GM21825 (cell line): ENCODE measurements at regions not wholly inside any gene's neighbourhood (a gene's known extent, or its start where the extent isn't known, plus 50 kb on each side); places are given as distances from the start of the nearest gene placed in this dataset.

ENCODE experiments used
- ATAC-seq: cut with Tn5 transposase; IDR thresholded peaks from one replicate; pipeline ENCODE4 v1.9.1; 2021; ENCODE audit warnings: mild to moderate bottlenecking, moderate library complexity; ENCODE audit not compliant: unreplicated experiment

DNA sequence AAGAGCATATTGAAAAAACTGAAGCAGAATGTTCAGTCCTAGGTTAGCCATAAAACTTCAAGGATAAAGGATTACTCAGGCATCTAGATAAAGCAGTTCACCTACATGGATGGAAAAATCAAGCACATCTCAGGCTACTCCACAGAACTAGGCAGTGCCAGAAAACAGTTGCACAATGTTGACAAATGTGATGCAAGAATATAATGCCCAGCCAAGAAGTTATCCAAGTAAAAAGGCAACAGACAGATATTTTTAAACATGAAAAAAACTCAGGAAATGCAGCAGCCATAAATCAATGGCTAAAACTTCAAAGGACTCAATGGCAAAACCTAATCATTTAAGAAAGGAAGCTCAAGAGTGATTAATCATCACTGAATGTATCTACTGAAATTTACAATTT lies 456.0 kb upstream of the FAM241A start:
- no peak for ATAC-seq

DNA sequence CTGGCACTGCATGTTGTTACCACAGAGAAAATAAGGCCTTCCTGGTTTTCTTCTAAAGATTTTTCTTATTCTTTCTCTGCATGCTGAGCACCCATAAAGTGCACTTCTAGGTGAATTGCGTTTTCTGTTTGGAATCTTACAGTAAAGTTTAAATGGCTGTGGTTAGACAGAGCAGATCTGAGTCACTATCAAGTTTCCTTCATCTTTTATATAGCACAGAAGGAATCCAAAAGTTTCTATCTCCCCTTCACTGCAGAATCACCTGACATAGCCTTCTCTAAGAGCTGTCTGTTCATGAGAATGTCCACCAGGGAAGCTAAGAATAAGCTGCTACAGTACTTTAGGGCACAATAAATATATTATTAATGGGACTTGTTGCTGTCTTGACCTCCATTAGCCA lies 455.5 kb upstream of the FAM241A start:
- no peak for ATAC-seq

DNA sequence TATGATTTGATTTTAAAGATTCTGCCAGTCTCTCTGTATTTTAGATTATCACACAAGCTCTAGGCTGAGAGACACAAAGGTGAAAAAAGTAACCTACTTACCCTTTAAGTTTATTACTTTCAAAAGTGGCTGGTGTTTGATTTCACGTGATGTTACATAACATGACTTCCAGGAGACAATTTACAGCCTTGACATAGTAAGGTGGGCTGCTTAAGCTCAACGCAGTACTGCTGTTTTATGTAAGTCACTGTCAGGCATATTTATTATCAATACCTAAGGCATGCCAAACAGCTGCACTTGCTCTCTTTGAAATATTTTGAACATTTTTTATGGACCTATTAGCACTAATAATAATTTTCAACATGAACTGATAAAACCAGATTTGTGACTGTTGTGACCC lies 451.5 kb upstream of the FAM241A start:
- ATAC-seq, result no peak

DNA sequence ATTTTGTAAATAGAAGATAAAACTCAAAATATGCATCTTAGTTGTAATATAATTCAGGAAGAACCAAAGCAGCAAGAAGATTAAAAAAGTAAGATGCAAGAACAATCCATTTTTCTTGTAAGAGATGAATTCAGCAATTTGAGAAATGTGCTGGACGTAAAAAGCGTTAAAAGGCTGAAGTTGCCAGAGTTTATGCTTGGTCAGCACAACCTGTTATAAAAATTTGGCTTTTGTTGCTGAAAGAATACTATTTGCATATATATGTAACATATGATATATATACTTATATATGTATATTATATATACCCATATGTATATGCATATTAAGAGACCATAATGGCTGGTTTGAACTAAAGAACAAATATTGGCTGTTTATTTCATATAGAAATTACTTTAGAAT lies 449.6 kb upstream of the FAM241A start:
- ATAC-seq, result no peak

DNA sequence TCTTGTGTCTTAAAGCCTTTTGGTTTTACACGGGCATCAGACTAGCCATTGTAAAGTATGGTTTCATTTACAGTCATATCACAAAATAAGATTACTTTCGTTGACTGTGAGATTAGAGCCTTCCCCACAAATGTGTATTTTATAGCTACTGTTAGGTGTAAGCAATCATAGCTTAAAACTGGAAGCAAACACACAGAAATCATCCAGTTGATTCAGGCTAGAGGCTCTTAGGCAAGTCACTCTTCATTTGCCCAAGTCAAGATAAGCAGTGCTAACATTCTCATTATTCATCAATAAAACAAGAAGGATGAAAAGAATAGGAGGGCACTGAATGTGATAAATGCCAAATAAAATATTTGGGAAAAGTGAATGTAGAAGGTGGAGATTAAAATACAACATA lies 448.7 kb upstream of the FAM241A start:
- no peak for ATAC-seq

DNA sequence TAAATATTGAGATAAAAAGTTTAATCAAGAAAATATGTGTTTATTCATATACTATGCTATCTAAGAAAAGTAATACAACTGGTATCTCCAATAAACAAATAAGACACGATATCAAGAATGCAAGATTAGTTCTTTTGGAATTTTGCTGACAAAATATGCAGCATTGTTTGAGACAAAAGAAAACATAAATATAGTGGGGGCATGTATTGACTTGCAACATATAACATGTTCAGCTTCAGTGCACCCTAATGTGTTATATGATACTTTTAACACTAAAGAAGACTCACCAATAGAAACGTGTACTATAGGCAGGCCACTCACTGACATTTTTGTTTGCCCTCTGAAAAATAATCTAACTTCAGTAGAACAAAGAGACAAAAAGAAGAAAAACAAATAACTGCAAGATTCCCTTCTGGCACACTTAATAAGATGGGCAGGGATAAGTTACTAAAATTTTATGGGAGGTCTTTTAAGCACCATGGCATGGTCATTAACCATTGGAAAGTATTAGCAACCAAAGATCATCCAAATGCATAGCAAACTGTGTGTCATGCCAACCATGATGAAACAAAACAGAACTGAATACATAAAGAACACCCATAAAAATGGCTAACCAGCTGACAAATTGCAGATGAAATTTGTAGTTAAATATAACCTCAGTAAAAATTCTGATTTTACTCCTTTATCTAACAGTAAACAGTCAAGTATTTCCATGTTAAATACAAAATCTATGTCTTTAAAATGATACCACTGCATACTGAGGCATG lies 447.9 kb upstream of the FAM241A start:
- ATAC-seq, result no peak

DNA sequence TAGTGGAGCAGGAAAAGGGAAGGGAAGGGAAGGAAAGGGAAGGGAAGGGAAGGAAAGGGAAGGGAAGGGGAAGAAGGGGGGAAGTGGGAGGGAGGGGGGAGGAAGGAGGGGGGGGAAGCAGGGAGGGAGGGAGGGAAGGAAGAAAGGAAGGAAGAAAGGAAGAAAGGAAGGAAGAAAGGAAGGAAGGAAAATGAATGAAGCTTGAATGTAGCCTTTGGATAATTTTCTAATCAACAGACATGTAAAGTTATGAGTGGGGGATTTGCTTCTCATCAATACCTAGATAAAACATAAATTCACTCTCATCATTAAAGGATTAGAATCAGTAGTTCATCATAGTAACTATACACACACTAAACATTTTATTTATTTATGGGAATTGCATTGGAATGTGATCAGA lies 446.9 kb upstream of the FAM241A start:
- no peak for ATAC-seq

DNA sequence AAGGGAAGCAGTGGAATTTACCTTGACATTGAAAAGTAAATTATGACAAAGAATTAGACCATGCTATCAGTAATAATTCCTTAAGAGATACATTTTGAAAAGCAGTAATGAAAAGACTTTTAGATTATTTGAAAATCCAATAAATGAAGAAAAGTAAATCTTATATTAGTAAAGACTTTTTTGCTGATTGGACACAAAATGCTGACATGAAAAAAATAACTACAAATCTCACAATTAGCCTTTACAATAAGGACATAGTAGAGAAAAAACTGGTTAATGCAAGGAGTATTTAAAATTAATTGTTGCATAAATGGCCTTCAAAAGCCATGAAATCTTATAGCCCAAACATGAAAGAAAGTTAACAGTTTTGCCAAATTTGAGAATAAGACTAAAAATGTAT lies 446.1 kb upstream of the FAM241A start:
- ATAC-seq, result no peak

DNA sequence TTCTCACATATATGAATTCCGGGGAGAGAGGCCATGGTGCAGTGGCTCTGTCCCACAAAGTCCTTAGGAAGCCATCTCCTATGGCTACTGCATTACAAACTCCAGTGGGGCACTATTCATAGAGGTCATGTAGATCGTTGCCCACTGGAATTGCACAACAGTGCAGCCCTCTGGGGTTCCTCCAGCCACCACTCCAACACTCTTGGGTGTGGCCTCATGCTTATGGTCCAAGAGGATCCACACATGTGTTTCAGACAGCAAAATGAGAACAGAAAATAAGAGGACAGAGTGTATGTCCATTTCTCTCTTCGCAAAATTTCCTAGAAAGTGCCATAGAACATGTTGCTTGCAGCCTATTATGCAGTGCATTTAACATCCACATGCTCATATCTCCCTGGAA lies 444.2 kb upstream of the FAM241A start:
- ATAC-seq, result no peak

DNA sequence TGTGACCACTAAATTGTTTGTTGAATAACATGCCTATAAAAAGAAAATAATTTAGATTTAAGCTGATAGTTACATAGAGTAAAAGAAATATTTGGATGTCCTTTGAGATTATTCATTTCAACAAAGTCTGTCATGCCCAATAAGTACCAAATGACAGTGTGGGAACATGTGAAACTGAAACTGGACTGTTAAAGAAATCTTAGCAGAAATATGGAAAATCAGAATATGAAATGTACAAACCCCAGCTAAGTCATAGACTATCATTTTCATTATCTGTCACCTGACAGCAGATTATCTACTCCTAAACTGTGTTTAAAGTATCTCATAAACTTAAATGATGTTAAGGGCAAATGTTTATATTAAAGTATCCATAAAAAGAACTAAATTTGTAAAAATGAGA lies 437.8 kb upstream of the FAM241A start:
- no peak for ATAC-seq

DNA sequence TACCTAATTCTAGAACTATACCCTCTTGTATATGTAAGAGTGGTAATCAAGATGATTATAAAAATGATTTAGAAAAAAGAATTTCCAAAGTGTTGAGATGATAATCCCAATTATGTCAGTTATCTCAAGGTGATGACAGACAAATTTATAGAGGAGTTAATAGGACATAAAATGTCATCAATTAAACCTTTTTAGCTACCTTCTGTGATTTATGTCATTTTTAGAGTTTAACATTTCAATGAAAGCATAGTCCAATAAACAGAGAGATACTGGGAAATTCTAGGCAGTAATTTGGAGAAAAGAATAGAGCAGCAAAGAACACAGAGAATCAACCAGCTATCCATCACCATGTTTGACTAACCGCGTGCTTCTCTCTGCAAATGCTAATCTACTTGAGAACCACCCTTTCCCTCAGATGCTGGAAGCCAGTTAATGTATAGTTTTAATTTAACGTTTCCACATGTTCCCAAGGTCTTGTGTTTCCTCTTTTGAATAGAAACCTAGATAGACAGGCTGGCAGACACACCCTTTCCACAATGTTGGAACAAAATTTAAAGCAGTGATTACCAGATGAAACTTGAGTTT lies 433.1 kb upstream of the FAM241A start:
- ATAC-seq, result no peak

DNA sequence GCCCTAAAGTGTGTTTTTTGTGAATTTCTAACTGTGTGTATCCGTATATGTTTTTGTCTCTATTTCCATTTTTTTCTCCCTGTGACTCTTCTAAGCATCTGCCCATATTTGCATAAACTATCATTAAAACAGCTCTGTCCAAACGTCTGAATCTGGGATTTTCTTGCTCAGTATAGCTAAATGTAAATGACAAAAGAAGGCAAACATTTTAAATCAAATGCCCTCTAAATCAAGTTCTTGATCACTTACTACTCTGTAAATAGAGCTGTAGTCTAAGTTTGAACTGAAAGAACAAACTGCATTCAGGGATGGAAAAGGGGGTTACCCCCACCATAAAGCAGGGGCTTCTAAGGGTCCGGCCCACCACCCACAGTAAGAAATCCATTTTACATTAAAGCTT lies 432.0 kb upstream of the FAM241A start:
- no peak for ATAC-seq

DNA sequence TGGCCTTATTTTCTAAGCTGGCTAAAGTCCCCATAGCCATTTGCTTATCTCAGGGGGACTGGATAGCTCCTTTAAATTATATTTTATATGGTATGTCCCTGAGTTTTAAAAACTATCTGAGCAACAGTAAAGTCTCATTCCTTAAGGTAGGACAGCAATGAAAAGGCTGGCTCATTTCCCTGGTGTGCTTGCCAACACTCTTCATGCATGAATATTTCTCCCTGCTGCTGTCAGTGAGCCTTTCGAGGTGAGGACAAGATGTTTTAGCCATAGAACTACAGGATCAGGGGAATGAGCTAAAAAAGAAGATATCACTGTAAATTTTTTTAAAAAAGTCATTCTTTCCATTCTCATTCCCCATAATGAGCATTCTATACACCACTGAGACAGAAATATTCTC lies 427.3 kb upstream of the FAM241A start:
- ATAC-seq, result no peak

DNA sequence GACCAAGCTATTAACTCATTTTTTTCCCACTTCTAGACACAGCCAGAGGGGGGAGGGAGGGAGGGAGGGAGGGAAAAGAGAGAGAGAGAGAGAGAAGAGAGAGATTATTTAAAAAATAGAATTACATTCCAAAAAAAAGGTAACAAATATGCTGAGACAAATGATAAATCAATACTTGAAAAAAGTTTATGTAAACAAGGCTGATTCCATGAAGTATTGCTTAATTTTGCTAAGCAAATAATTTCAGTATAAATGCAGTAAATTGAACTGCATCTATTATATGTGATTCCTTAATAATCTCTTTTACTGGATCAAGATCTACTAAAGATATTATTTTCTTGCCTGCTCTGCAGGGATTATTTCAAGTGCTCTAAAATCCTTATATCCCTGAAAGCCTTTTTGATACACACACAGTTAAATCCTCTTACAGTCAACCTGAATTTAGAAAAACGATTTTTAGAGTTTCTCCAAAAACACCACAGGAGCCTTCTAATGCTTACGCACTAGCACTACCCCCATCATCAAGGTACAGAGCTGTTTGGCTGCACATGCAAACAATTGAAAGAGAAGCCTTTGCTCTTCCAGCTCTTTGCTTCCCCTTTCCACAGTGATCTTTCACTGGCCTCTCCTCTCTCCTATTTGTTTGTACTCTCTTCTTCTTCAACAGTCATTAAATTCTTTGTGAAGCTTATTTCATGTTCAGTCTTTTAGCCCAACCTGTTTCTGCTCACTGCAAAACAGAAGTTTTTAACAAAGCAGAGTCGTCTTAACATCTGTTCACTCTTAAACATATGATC lies 426.3 kb upstream of the FAM241A start:
- no peak for ATAC-seq

DNA sequence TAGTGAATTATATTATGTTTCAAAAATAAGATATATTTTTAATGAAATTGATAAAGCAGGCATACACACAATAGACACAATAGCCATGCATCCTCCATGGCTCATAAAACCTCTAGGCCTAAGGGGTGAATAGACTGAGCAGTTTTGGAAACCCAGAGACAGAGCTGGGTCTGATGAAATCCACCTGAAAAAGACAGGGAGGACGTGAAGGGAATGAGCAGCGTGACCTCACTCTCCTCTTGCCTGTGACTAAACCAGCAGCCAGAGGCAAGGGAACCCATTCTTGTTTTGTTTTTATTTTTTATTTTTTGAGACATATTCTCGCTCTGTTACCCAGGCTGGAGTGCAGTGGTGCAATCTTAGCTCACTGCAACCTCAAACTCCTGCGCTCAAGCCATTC lies 424.4 kb upstream of the FAM241A start:
- no peak for ATAC-seq

DNA sequence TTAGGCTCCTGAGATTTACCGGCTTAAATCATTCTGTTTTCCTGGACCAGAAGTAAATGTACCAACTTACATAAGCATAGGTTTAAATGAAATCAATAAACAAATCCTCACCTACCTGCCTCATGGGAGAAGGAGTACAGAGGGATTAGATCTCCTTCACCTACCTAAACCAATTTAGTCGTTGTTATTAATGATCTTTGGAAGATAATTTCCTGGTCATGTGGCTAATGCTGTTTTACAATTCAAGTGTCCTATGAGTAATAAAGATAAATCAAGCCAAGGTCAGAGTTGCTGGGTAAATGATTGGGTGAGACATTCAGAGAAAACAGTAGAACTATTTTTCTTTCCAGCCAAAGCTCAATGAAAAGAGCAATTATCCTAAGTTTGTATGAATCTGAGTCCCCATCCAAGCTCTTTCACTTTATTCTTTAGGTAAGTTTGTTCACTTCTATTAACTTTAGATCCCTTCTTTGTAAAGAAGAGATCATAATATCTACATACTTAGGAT lies 423.0 kb upstream of the FAM241A start:
- ATAC-seq, result no peak

DNA sequence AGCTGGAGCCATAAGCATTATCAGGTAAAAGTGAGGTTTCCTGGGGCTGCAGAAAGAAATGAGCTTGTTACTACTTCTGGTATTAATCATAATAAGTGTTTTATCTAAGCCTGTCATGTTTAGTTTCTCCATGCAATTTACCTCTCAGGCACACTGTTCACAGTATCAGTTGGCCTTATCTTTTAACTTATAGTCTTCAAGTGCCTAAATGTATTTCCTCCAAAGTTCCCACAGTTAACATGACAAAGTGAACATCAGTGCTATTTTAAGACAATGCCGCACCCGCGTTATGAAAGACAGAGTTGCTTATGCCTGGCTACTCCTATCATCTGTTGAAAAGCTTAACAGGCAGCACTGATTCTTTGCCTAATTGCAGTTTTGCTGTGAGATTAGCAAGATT lies 408.7 kb upstream of the FAM241A start:
- no peak for ATAC-seq

DNA sequence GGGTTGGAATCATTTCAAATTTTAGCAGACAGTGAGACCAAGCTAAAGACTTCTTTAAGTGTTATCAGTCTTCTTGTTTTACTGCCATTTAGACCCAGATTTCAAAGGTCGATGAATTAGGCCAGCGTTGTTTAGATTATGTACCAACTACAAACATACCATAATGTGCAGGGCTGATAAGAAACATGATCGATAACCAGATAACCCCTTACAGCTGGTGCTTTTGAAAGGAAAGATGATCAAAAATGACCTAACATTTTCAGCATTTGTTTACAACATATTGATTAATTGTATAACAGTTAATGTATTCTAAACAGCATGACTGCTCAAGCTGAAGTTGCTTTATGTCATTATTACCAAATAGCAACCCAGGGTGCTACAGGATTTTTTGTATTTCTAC lies 400.4 kb upstream of the FAM241A start:
- no peak for ATAC-seq

DNA sequence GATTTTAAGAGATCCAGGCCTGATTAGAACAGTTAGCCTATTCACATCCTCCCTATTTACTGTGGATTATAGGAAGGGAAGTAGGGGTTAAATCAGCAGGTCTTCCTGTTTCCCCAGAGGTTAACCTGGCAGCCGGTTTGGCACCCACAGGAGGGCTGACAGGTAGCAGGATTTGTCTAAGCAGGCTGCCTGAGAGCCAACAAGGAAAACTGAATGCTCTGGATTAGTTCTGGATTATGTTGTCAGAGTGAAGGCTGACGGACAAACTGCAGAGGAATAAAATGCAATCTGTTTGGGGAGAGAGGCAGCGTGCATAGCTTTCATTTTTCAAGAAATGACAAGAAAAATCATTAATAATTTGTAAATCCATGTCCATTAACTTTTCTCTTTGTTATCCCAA lies 397.1 kb upstream of the FAM241A start:
- ATAC-seq, result no peak

DNA sequence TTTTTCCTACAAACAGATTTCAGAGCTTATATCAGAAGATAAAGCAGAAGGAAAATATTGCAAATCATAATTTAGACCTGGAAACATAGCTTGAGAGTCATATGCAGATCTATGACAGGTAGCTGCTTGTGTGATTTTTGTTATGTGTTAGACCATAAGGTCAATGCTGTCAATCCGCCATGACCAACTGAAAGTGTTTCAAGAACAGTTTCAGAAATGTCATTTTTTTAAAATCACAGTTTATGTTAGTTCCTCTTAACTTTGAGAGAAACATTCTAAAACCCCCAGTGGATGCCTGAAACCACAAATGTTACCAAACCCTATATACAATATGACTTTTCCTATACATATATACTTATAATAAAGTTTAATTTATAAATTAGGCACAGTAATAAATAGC lies 391.3 kb upstream of the FAM241A start:
- ATAC-seq, result no peak

DNA sequence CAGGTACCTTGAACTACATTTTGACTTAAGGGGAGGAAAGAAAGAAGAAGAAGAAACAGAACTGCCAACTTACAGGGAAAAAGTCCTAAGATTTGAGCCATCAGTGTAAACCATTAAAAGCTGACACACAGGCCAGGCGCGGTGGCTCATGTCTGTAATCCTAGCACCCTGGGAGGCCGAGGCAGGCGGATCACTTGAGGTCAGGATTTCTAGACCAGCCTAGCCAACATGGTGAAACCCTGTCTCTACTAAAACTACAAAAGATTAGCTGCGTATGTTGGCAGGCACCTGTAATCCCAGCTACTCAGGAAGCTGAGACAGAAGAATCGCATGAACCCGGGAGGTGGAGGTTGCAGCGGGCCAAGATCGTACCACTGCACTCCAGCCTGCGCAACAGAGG lies 389.7 kb upstream of the FAM241A start:
- ATAC-seq, result no peak

DNA sequence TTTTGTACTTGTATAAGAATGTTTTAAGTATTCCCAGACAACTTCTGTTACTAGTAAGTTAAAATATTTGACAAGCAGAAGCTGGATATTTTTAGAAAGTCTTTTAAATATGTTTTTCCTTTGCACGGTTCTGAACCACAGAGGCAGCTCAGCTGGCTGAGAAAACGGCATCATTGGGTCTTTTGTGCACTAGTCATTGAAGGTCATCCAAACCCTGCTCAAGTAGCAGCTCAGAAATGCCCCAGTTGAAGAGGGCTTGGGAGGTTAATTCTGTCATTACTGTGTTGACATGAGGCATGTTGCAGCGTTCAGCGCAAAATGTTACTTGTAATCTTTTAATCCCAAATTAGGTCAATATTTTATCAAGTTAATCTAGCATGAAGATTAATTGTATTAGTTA lies 383.7 kb upstream of the FAM241A start:
- ATAC-seq, result no peak
